K562 (cell line): ENCODE measurements at regions not wholly inside any gene's neighbourhood (a gene's known extent, or its start where the extent isn't known, plus 50 kb on each side); places are given as distances from the start of the nearest gene placed in this dataset.
A peak's percentile ranks its signal among the peaks of the same experiment; 100 is the strongest.

Experiments
- ATF3 ChIP-seq, 2 experiments: fragments of 450-650 bp in 1 of 2; sonication (generic) in 1 of 2; formaldehyde crosslinking in 1 of 2; IDR thresholded peaks in 1 of 2; conservative IDR thresholded peaks in 1 of 2; 2 replicates each; pipeline versions ENCODE4 v1.6.1 to v1.8.1; 2016 to 2023; ENCODE audit warnings: mild to moderate bottlenecking in 2 of 2, moderate library complexity in 2 of 2, inconsistent platforms in 1 of 2, missing genetic modification reagents in 1 of 2
- FOXK2 ChIP-seq, 2 experiments: fragments of 450-650 bp; IDR thresholded peaks in 1 of 2; conservative IDR thresholded peaks in 1 of 2; 2 replicates each; pipeline ENCODE4 v1.6.1; 2016; ENCODE audit warnings: low read depth in 2 of 2, mild to moderate bottlenecking in 1 of 2
- GATA2 ChIP-seq: sonication (generic); formaldehyde crosslinking; IDR thresholded peaks from 2 replicates; pipeline ENCODE4 v1.4.0; 2020; ENCODE audit warnings: mild to moderate bottlenecking, missing genetic modification reagents
- NR2C1 ChIP-seq, 2 experiments: fragments of 450-650 bp; IDR thresholded peaks; 2 replicates each; pipeline ENCODE4 v1.6.1; 2017; ENCODE audit warnings: mild to moderate bottlenecking in 2 of 2, antibody characterized with exemption in 1 of 2, inconsistent platforms in 1 of 2, missing compliant biosample characterization in 1 of 2, missing genetic modification characterization in 1 of 2
- NR2C2 ChIP-seq, 2 experiments: fragments of 200-800 bp in 1 of 2; sonication (Bioruptor generic) in 1 of 2; sonication (generic) in 1 of 2; formaldehyde crosslinking in 1 of 2; IDR thresholded peaks; 2 replicates each; pipeline versions ENCODE4 v1.6.1 to v1.8.0; 2016 to 2022; ENCODE audit warnings: mild to moderate bottlenecking in 1 of 2, missing compliant biosample characterization in 1 of 2, missing genetic modification characterization in 1 of 2, missing genetic modification reagents in 1 of 2
- PBX2 ChIP-seq, 2 experiments: IDR thresholded peaks in 1 of 2; conservative IDR thresholded peaks in 1 of 2; 2 replicates each; pipeline ENCODE4 v1.6.1; 2016; ENCODE audit warnings: low read depth in 2 of 2, mild to moderate bottlenecking in 1 of 2, missing compliant biosample characterization in 1 of 2, missing genetic modification characterization in 1 of 2, moderate library complexity in 1 of 2
- SMAD4 ChIP-seq: fragments of 250-450 bp; sonication (Bioruptor Pico); conservative IDR thresholded peaks from 2 replicates; pipeline ENCODE4 v1.8.0; 2021; ENCODE audit warnings: inconsistent platforms, mild to moderate bottlenecking, moderate library complexity
- SMARCC2 ChIP-seq: fragments of 450-650 bp; IDR thresholded peaks from 2 replicates; pipeline ENCODE4 v1.6.1; 2017; ENCODE audit warnings: antibody characterized with exemption, moderate library complexity, mild to moderate bottlenecking, low read depth
- TEAD4 ChIP-seq, 2 experiments: sonication (generic) in 1 of 2; formaldehyde crosslinking in 1 of 2; IDR thresholded peaks; 2 replicates each; pipeline versions ENCODE4 v1.6.1 to v1.8.0; 2012 to 2022; ENCODE audit warnings: borderline replicate concordance in 1 of 2, inconsistent platforms in 1 of 2, low read length in 1 of 2, mild to moderate bottlenecking in 1 of 2, missing genetic modification reagents in 1 of 2
- ZNF12 ChIP-seq: sonication (generic); formaldehyde crosslinking; IDR thresholded peaks from 2 replicates; pipeline ENCODE4 v1.4.0; 2020; ENCODE audit warnings: mild to moderate bottlenecking, missing genetic modification reagents

GRCh38 chr10:30190577-30191552 lies 131.5 kb upstream of the JCAD start (continued):
- TF ChIP-seq PBX2 (CRISPR knock-in tag; IDR thresholded peaks at IDR 0.05; ENCODE audit: low read depth) (no peak), PBX2 (tag; conservative IDR thresholded peaks at IDR 0.05; ENCODE audit: low read depth) (peak; percentile 90), NR2C2 (CRISPR knock-in tag; IDR thresholded peaks at IDR 0.05) (no peak), NR2C2 (tag; IDR thresholded peaks at IDR 0.05) (0 out of 2 replicates have a peak, but pooled peaks have one; percentile 34), FOXK2 (conservative IDR thresholded peaks at IDR 0.05 in 1 of 2, IDR thresholded peaks at IDR 0.05 in 1 of 2; ENCODE audit: low read depth in 2 of 2) (peak; percentile 88 to 92), TEAD4 (IDR thresholded peaks at IDR 0.05; ENCODE audit: low read length) (peak; percentile 54; the same call in 1 of the 2 replicates), TEAD4 (CRISPR knock-in tag; IDR thresholded peaks at IDR 0.05; ENCODE audit: borderline replicate concordance) (no peak), SMARCC2 (peak; percentile 68; the same call in 1 of the 2 replicates), ATF3 (IDR thresholded peaks at IDR 0.05) (peak; percentile 96), ATF3 (CRISPR knock-in tag; conservative IDR thresholded peaks at IDR 0.05) (peak; percentile 88; the same call in 1 of the 2 replicates), ZNF12 (CRISPR knock-in tag) (no peak), GATA2 (CRISPR knock-in tag) (peak; percentile 69; the same call in 1 of the 2 replicates), NR2C1 (IDR thresholded peaks at IDR 0.05) (0 out of 2 replicates have a peak, but pooled peaks have one; percentile 32), NR2C1 (tag; IDR thresholded peaks at IDR 0.05) (peak; percentile 71), SMAD4 (CRISPR knock-in tag) (peak; percentile 39)
